HUDEP-2 (cell line): ENCODE measurements at regions not wholly inside any gene's neighbourhood (a gene's known extent, or its start where the extent isn't known, plus 50 kb on each side); places are given as distances from the start of the nearest gene placed in this dataset.

ENCODE experiments used
- DNase-seq, 76 experiments: peaks; one replicate each; lab custom pipeline; 2025; ENCODE audit not compliant: unreplicated experiment in 76 of 76; lab: John Stamatoyannopoulos, UW

GRCh38 chr9:79224672-79225433 lies 346.9 kb upstream of the TLE4 start:
- DNase-seq: no peak

GRCh38 chr9:79233542-79233941 lies 338.2 kb upstream of the TLE4 start:
- peak in 3 of 76 experiments; percentile 0 to 11 (median 3) for DNase-seq

GRCh38 chr9:79236466-79236865 lies 335.3 kb upstream of the TLE4 start:
- DNase-seq: no peak

- no peak for DNase-seq
These were observed 333.9 kb upstream of the TLE4 start for GRCh38 chr9:79237861-79238260.

GRCh38 chr9:79240774-79241173 lies 331.0 kb upstream of the TLE4 start:
- DNase-seq: no peak

- no peak for DNase-seq
These were observed 329.3 kb upstream of the TLE4 start for GRCh38 chr9:79242489-79242888.

GRCh38 chr9:79246170-79246569 lies 325.6 kb upstream of the TLE4 start:
- DNase-seq: no peak

GRCh38 chr9:79247021-79247420 lies 324.7 kb upstream of the TLE4 start:
- DNase-seq: no peak

GRCh38 chr9:79250806-79251205 lies 321.0 kb upstream of the TLE4 start:
- no peak for DNase-seq

- no peak for DNase-seq
These were observed 316.7 kb upstream of the TLE4 start for GRCh38 chr9:79254900-79255650.

- DNase-seq: no peak
These were observed 316.0 kb upstream of the TLE4 start for GRCh38 chr9:79255651-79256260.

- DNase-seq: no peak
These were observed 315.0 kb upstream of the TLE4 start for GRCh38 chr9:79256691-79257213.

GRCh38 chr9:79257228-79257781 lies 314.5 kb upstream of the TLE4 start:
- DNase-seq: no peak

- no peak for DNase-seq
These were observed 313.9 kb upstream of the TLE4 start for GRCh38 chr9:79257790-79258351.

- DNase-seq: no peak
These were observed 311.9 kb upstream of the TLE4 start for GRCh38 chr9:79259858-79260257.

- DNase-seq: no peak
These were observed 308.1 kb upstream of the TLE4 start for GRCh38 chr9:79263628-79264027.

- DNase-seq: no peak
These were observed 307.7 kb upstream of the TLE4 start for GRCh38 chr9:79264041-79264440.

GRCh38 chr9:79264511-79265355 lies 307.0 kb upstream of the TLE4 start:
- no peak for DNase-seq

GRCh38 chr9:79266986-79267385 lies 304.8 kb upstream of the TLE4 start:
- no peak for DNase-seq

- no peak for DNase-seq
These were observed 303.0 kb upstream of the TLE4 start for GRCh38 chr9:79268806-79269205.
